HCT116 (cell line): ENCODE measurements at regions not wholly inside any gene's neighbourhood (a gene's known extent, or its start where the extent isn't known, plus 50 kb on each side); places are given as distances from the start of the nearest gene placed in this dataset.

ENCODE experiments used
- ATAC-seq: fragments of 200-7000 bp; cut with Tn5 transposase; 2 replicates; pipeline ENCODE4 v1.9.1; 2020; ENCODE audit warnings: mild to moderate bottlenecking, moderate library complexity
- BruUV-seq: library from RNA; stranded (reverse); fragments of 400-500 nt; replicated peaks from 2 replicates; lab custom pipeline; 2021; lab: Mats Ljungman, UMichigan
- CTCF ChIA-PET: fragments of 300-600 bp; sonication (Branson Sonifier 250); formaldehyde crosslinking; loops from one replicate; lab custom pipeline; 2021; ENCODE audit warnings: antibody characterized with exemption; lab: Charles Lee
- POLR2A ChIA-PET: fragments of 300-600, 350-600 bp; sonication (Branson Sonifier 250); formaldehyde crosslinking; loops from one replicate; lab custom pipeline; 2021; ENCODE audit warnings: antibody characterized with exemption; lab: Charles Lee
- RAD21 ChIA-PET, 2 experiments: fragments of 300-600 bp; sonication (Branson Sonifier 250); formaldehyde crosslinking; loops; one replicate each; lab custom pipeline; 2023; ENCODE audit warnings: low total read pairs in 2 of 2; ENCODE audit not compliant: uncharacterized antibody in 2 of 2, unreplicated experiment in 2 of 2, low non-redundant PET in 1 of 2; lab: Charles Lee
- DNase-seq: peaks from one replicate; pipeline ENCODE4 v3.0.0-alpha.2; 2010; ENCODE audit warnings: low read depth, low spot score
- H2AFZ ChIP-seq: fragments of 200-600 bp; shearing (Covaris generic), sonication (generic); 2 replicates; pipeline ENCODE4 v1.6.1; 2017; ENCODE audit warnings: low read depth, mixed run types, mixed read lengths, antibody characterized with exemption, low read length; ENCODE audit not compliant: poor library complexity, severe bottlenecking
- H3K27ac ChIP-seq: 2 replicates; pipeline ENCODE4 v1.5.1; 2012; ENCODE audit warnings: low read depth, low read length
- H3K27me3 ChIP-seq: fragments of 200-600 bp; sonication (generic); 2 replicates; pipeline ENCODE4 v1.6.1; 2016; ENCODE audit warnings: mixed run types, low read length, mixed read lengths; ENCODE audit not compliant: insufficient read depth
- H3K36me3 ChIP-seq, 2 experiments: fragments of 200-500 bp in 1 of 2; fragments of 200-600 bp in 1 of 2; sonication (Bioruptor generic) in 1 of 2; sonication (generic) in 1 of 2; 2 replicates each; pipeline versions ENCODE4 v1.5.1 to v1.6.1; 2014 to 2016; ENCODE audit warnings: low read length in 2 of 2, inconsistent platforms in 1 of 2, mixed read lengths in 1 of 2, mixed run types in 1 of 2; ENCODE audit not compliant: insufficient read depth in 2 of 2, control insufficient read depth in 1 of 2
- H3K4me1 ChIP-seq, 2 experiments: fragments of 200-600 bp in 1 of 2; sonication (generic) in 1 of 2; 2 replicates each; pipeline versions ENCODE4 v1.5.1 to v1.6.1; 2012 to 2017; ENCODE audit warnings: low read length in 2 of 2, inconsistent platforms in 1 of 2, mild to moderate bottlenecking in 1 of 2, mixed read lengths in 1 of 2, mixed run types in 1 of 2, moderate library complexity in 1 of 2; ENCODE audit not compliant: insufficient read depth in 2 of 2, control insufficient read depth in 1 of 2
- H3K4me2 ChIP-seq: fragments of 200-600 bp; sonication (generic); 2 replicates; pipeline ENCODE4 v1.6.1; 2017; ENCODE audit warnings: mixed run types, low read length, mixed read lengths
- H3K4me3 ChIP-seq, 2 experiments: fragments of 200-600 bp in 1 of 2; sonication (generic) in 1 of 2; replicated peaks in 1 of 2; 2 replicates each; pipeline ENCODE4 v1.5.1; 2011 to 2016; ENCODE audit warnings: low read length in 2 of 2, control low read depth in 1 of 2, low read depth in 1 of 2, mild to moderate bottlenecking in 1 of 2, mixed read lengths in 1 of 2, mixed run types in 1 of 2
- H3K79me2 ChIP-seq: fragments of 200-600 bp; sonication (generic); 2 replicates; pipeline ENCODE4 v1.6.1; 2017; ENCODE audit warnings: mild to moderate bottlenecking, mixed run types, low read length, moderate library complexity, mixed read lengths; ENCODE audit not compliant: insufficient read depth
- H3K9ac ChIP-seq: fragments of 200-600 bp; sonication (generic); 2 replicates; pipeline ENCODE4 v1.6.1; 2016; ENCODE audit warnings: low read length, mixed read lengths
- H3K9me2 ChIP-seq: fragments of 200-600 bp; sonication (generic), shearing (Covaris generic); 2 replicates; pipeline ENCODE4 v1.6.1; 2017; ENCODE audit warnings: mixed run types, mild to moderate bottlenecking, moderate library complexity; ENCODE audit not compliant: insufficient read depth
- H3K9me3 ChIP-seq, 2 experiments: fragments of 200-500 bp in 1 of 2; fragments of 200-600 bp in 1 of 2; sonication (Bioruptor generic) in 1 of 2; sonication (generic) in 1 of 2; 2 replicates each; pipeline ENCODE4 v1.6.1; 2014 to 2017; ENCODE audit warnings: low read length in 2 of 2, mixed read lengths in 2 of 2, inconsistent platforms in 1 of 2, low read depth in 1 of 2, mild to moderate bottlenecking in 1 of 2, mixed run types in 1 of 2, moderate library complexity in 1 of 2; ENCODE audit not compliant: control insufficient read depth in 1 of 2, insufficient read depth in 1 of 2
- H4K20me1 ChIP-seq: fragments of 200-600 bp; sonication (generic), shearing (Covaris generic); 2 replicates; pipeline ENCODE4 v1.6.1; 2017; ENCODE audit warnings: mixed run types, mild to moderate bottlenecking, moderate library complexity; ENCODE audit not compliant: insufficient read depth
- CBX3 ChIP-seq: IDR thresholded peaks from 2 replicates; pipeline ENCODE4 v1.6.1; 2012; ENCODE audit warnings: low read depth
- CEBPB ChIP-seq: IDR thresholded peaks from 2 replicates; pipeline ENCODE4 v1.6.1; 2012; ENCODE audit warnings: low read depth
- EGR1 ChIP-seq: IDR thresholded peaks from 2 replicates; pipeline ENCODE4 v1.6.1; 2012; ENCODE audit warnings: low read depth
- ELF1 ChIP-seq: IDR thresholded peaks from 2 replicates; pipeline ENCODE4 v1.6.1; 2012; ENCODE audit warnings: low read depth, borderline replicate concordance
- EZH2 ChIP-seq: fragments of 200-600 bp; sonication (generic); IDR thresholded peaks from 2 replicates; pipeline ENCODE4 v1.6.1; 2017; ENCODE audit warnings: antibody characterized with exemption, mixed run types
- EZH2phosphoT487 ChIP-seq: fragments of 200-600 bp; IDR thresholded peaks from 2 replicates; pipeline ENCODE4 v1.6.1; 2018; ENCODE audit warnings: antibody characterized with exemption, borderline replicate concordance
- JUND ChIP-seq: IDR thresholded peaks from 2 replicates; pipeline ENCODE4 v1.6.1; 2012
- POLR2A ChIP-seq: IDR thresholded peaks from 2 replicates; pipeline ENCODE4 v1.7.0; 2011; ENCODE audit warnings: borderline replicate concordance; ENCODE audit not compliant: insufficient read depth, insufficient read length; ENCODE audit errors: extremely low read depth
- RAD21 ChIP-seq: IDR thresholded peaks from 2 replicates; pipeline ENCODE4 v1.6.1; 2012; ENCODE audit warnings: low read depth, mild to moderate bottlenecking
- SIN3A ChIP-seq: IDR thresholded peaks from 2 replicates; pipeline ENCODE4 v1.6.1; 2012; ENCODE audit warnings: low read depth
- SP1 ChIP-seq: IDR thresholded peaks from 2 replicates; pipeline ENCODE4 v1.6.1; 2012; ENCODE audit warnings: low read depth
- TCF7L2 ChIP-seq: IDR thresholded peaks from 2 replicates; pipeline ENCODE4 v1.7.0; 2011; ENCODE audit warnings: borderline replicate concordance, inconsistent platforms; ENCODE audit not compliant: insufficient read depth, insufficient read length; ENCODE audit errors: extremely low read depth
- YY1 ChIP-seq: IDR thresholded peaks from 2 replicates; pipeline ENCODE4 v1.6.1; 2011; ENCODE audit warnings: low read length, low read depth, moderate library complexity, mild to moderate bottlenecking; ENCODE audit not compliant: insufficient replicate concordance; ENCODE audit errors: extremely low read depth
- ZNF274 ChIP-seq: fragments of 200-500 bp; sonication (Bioruptor generic); IDR thresholded peaks from 2 replicates; pipeline ENCODE4 v1.6.1; 2014; ENCODE audit warnings: mild to moderate bottlenecking, low read depth, low read length, inconsistent platforms
- intact Hi-C: fragments of 100-400 bp; cut with micrococcal nuclease; formaldehyde crosslinking; loops from 2 replicates; pipeline ENCODE4 v1.10.0; 2022
- TF ChIP-seq, protein P1 (sequence below): IDR thresholded peaks from 2 replicates; pipeline ENCODE4 v1.6.1; 2012; ENCODE audit warnings: low read depth
- TF ChIP-seq, protein P2 (sequence below): IDR thresholded peaks from 2 replicates; pipeline ENCODE4 v1.6.1; 2011; ENCODE audit warnings: mild to moderate bottlenecking, low read length, moderate library complexity; ENCODE audit not compliant: insufficient replicate concordance; ENCODE audit errors: extremely low read depth
- TF ChIP-seq, protein P3 (sequence below): IDR thresholded peaks from 2 replicates; pipeline ENCODE4 v1.6.1; 2012
- TF ChIP-seq, protein P4 (sequence below), 3 experiments: fragments of 200-600 bp in 1 of 3; sonication (generic) in 1 of 3; IDR thresholded peaks in 2 of 3; conservative IDR thresholded peaks in 1 of 3; 2 replicates each; pipeline ENCODE4 v1.5.1; 2012 to 2017; ENCODE audit warnings: low read depth in 2 of 3, low read length in 2 of 3, antibody characterized with exemption in 1 of 3, borderline replicate concordance in 1 of 3, control low read depth in 1 of 3, mild to moderate bottlenecking in 1 of 3, mixed read lengths in 1 of 3, mixed run types in 1 of 3, moderate library complexity in 1 of 3; ENCODE audit not compliant: insufficient read depth in 1 of 3
- TF ChIP-seq, protein P5 (sequence below): IDR thresholded peaks from 2 replicates; pipeline ENCODE4 v1.6.1; 2012

DNA sequence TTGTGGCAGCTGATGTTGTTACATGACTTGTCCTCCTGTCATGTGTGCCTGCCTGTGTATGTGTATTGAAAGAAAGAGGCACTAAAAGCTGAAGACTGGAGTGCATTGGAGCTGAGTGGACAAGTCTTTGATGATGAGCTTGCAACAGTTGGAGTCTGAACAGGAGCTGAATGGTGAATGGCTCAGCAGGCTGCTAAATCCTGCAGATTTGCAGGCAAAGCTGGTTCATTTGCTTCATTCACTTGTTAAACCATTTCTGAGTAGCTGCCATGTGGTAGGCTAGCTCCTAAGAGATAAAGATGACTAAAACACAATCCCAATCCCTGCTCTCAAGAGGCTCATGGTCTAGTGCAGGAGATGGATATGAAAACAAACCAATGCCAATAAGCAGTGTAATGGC, 217.3 kb downstream of the CHRDL1 start:
- RAD21 ChIA-PET = no interaction called here

More for the DNA sequence above, 217.3 kb downstream of the CHRDL1 start:
- no peak overlapping the region for H3K27ac ChIP-seq
- intact Hi-C loops = no loop called here
- H2AFZ ChIP-seq = no peak overlapping the region
- no peaks in the 10 kb centered on the region for H4K20me1 ChIP-seq
- H3K4me3 ChIP-seq = no peak overlapping the region
- H3K9ac ChIP-seq = no peak overlapping the region
- no peaks in the 10 kb centered on the region for H3K4me1 ChIP-seq
- H3K9me3 ChIP-seq = no peaks in the 10 kb centered on the region
- no peaks in the 10 kb centered on the region for H3K79me2 ChIP-seq
- DNase-seq = no peak
- H3K9me2 ChIP-seq = no peaks in the 10 kb centered on the region
- ChIA-PET POLR2A (no interaction called here), CTCF (no interaction called here)
- H3K4me2 ChIP-seq = no peak overlapping the region
- H3K36me3 ChIP-seq = no peaks in the 10 kb centered on the region
- BruUV-seq = no TSS peak
- no peak for TF ChIP-seq JUND
- no peak for TF ChIP-seq SP1
- TF ChIP-seq, protein P1, sequence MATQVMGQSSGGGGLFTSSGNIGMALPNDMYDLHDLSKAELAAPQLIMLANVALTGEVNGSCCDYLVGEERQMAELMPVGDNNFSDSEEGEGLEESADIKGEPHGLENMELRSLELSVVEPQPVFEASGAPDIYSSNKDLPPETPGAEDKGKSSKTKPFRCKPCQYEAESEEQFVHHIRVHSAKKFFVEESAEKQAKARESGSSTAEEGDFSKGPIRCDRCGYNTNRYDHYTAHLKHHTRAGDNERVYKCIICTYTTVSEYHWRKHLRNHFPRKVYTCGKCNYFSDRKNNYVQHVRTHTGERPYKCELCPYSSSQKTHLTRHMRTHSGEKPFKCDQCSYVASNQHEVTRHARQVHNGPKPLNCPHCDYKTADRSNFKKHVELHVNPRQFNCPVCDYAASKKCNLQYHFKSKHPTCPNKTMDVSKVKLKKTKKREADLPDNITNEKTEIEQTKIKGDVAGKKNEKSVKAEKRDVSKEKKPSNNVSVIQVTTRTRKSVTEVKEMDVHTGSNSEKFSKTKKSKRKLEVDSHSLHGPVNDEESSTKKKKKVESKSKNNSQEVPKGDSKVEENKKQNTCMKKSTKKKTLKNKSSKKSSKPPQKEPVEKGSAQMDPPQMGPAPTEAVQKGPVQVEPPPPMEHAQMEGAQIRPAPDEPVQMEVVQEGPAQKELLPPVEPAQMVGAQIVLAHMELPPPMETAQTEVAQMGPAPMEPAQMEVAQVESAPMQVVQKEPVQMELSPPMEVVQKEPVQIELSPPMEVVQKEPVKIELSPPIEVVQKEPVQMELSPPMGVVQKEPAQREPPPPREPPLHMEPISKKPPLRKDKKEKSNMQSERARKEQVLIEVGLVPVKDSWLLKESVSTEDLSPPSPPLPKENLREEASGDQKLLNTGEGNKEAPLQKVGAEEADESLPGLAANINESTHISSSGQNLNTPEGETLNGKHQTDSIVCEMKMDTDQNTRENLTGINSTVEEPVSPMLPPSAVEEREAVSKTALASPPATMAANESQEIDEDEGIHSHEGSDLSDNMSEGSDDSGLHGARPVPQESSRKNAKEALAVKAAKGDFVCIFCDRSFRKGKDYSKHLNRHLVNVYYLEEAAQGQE = no peak
- TF ChIP-seq TCF7L2 = no peak
- no peak for TF ChIP-seq ELF1
- TF ChIP-seq RAD21 = no peak
- TF ChIP-seq, protein P2, sequence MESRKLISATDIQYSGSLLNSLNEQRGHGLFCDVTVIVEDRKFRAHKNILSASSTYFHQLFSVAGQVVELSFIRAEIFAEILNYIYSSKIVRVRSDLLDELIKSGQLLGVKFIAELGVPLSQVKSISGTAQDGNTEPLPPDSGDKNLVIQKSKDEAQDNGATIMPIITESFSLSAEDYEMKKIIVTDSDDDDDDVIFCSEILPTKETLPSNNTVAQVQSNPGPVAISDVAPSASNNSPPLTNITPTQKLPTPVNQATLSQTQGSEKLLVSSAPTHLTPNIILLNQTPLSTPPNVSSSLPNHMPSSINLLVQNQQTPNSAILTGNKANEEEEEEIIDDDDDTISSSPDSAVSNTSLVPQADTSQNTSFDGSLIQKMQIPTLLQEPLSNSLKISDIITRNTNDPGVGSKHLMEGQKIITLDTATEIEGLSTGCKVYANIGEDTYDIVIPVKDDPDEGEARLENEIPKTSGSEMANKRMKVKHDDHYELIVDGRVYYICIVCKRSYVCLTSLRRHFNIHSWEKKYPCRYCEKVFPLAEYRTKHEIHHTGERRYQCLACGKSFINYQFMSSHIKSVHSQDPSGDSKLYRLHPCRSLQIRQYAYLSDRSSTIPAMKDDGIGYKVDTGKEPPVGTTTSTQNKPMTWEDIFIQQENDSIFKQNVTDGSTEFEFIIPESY = no peak
- TF ChIP-seq YY1 = no peak
- TF ChIP-seq, protein P3, sequence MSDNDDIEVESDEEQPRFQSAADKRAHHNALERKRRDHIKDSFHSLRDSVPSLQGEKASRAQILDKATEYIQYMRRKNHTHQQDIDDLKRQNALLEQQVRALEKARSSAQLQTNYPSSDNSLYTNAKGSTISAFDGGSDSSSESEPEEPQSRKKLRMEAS = no peak
- TF ChIP-seq, protein P4, sequence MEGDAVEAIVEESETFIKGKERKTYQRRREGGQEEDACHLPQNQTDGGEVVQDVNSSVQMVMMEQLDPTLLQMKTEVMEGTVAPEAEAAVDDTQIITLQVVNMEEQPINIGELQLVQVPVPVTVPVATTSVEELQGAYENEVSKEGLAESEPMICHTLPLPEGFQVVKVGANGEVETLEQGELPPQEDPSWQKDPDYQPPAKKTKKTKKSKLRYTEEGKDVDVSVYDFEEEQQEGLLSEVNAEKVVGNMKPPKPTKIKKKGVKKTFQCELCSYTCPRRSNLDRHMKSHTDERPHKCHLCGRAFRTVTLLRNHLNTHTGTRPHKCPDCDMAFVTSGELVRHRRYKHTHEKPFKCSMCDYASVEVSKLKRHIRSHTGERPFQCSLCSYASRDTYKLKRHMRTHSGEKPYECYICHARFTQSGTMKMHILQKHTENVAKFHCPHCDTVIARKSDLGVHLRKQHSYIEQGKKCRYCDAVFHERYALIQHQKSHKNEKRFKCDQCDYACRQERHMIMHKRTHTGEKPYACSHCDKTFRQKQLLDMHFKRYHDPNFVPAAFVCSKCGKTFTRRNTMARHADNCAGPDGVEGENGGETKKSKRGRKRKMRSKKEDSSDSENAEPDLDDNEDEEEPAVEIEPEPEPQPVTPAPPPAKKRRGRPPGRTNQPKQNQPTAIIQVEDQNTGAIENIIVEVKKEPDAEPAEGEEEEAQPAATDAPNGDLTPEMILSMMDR (IDR thresholded peaks at IDR 0.05 in 2 of 3, conservative IDR thresholded peaks at IDR 0.05 in 1 of 3; ENCODE audit: borderline replicate concordance in 1 of 3, insufficient read depth in 1 of 3, low read depth in 2 of 3, low read length in 2 of 3) = no peak
- no peak for TF ChIP-seq CBX3
- no peak for TF ChIP-seq EZH2phosphoT487
- no peak for TF ChIP-seq EGR1
- no peak for TF ChIP-seq POLR2A
- no peak for TF ChIP-seq SIN3A
- TF ChIP-seq, protein P5, sequence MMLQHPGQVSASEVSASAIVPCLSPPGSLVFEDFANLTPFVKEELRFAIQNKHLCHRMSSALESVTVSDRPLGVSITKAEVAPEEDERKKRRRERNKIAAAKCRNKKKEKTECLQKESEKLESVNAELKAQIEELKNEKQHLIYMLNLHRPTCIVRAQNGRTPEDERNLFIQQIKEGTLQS = no peak
- no peak for TF ChIP-seq EZH2
- TF ChIP-seq ZNF274 = no peak
- no peak for TF ChIP-seq CEBPB
- no peak for ATAC-seq
- no peaks in the 10 kb centered on the region for H3K27me3 ChIP-seq
